Testis (tissue), 2 donors: ENCODE measurements at regions not wholly inside any gene's neighbourhood (a gene's known extent, or its start where the extent isn't known, plus 50 kb on each side); places are given as distances from the start of the nearest gene placed in this dataset.
"Not testable (repeated sequence)": the region's sequence is repeated elsewhere in the genome, so short reads cannot be mapped to it uniquely, and the experiment has no call there.

Source experiments
- DNase-seq: peaks from one replicate; pipeline ENCODE4 v3.0.0-alpha.2; 2019
- H3K27ac ChIP-seq, 2 donors: fragments of 200-600 bp; sonication (generic); one replicate each; pipeline ENCODE4 v1.5.1; 2019
- H3K27me3 ChIP-seq: fragments of 200-600 bp; sonication (generic); one replicate; pipeline ENCODE4 v1.5.1; 2019
- H3K36me3 ChIP-seq: fragments of 200-600 bp; sonication (generic); one replicate; pipeline ENCODE4 v1.5.1; 2017; ENCODE audit warnings: low read depth; ENCODE audit errors: missing control alignments
- H3K4me1 ChIP-seq: fragments of 200-600 bp; sonication (generic); one replicate; pipeline ENCODE4 v1.5.1; 2019
- H3K4me3 ChIP-seq, 2 donors: fragments of 200-600 bp; sonication (generic); one replicate each; pipeline ENCODE4 v1.5.1; 2017 to 2019
- H3K9me3 ChIP-seq: fragments of 200-600 bp; sonication (generic); one replicate; pipeline ENCODE4 v1.5.1; 2017
- POLR2A ChIP-seq: fragments of 450-650 bp; IDR thresholded peaks from one replicate; pipeline ENCODE4 v1.6.1; 2017; ENCODE audit warnings: antibody characterized with exemption, mild to moderate bottlenecking, moderate library complexity
- WGBS, 2 donors: methylation state at CpG; one replicate each; pipeline ENCODE4 v1.1.5; 2018; 5-methylcytosine and 5-hydroxymethylcytosine counted together
- intact Hi-C: fragments of 100-400 bp; cut with DNase I; formaldehyde crosslinking; loops from one replicate; pipeline ENCODE4 v1.15.1; 2023; ENCODE audit warnings: low total_unique reads
- TF ChIP-seq, protein P1 (sequence below), 3 experiments: fragments of 450-650 bp in 2 of 3; fragments of 200-600 bp in 1 of 3; sonication (generic) in 1 of 3; IDR thresholded peaks; one replicate each; pipeline ENCODE4 v1.5.1; 2016 to 2019; ENCODE audit warnings: antibody characterized with exemption in 3 of 3, mild to moderate bottlenecking in 2 of 3, moderate library complexity in 1 of 3

DNA sequence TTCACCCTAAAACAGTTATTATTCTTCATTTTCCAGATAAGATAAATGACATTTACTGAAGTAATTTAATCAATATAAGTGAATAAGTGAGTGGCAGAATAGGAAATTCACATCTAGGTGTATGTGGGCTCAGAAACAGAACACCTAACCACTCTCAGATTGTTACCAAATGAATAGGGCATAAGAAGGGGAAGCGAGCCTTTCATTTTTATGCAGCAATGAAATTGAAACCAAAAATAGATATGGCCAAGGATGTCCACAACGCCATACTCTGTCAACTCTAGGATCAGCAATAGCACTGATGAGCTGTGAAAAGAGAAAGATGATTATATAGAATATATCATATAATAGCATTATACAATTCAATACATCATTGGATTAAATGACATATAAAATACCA, 398.1 kb upstream of the API5 start:
- Histone ChIP-seq H3K27me3 (no peaks in the 10 kb centered on the region), H3K9me3 (no peaks in the 10 kb centered on the region), H3K36me3 (no peaks in the 10 kb centered on the region), H3K4me1 (no peaks in the 10 kb centered on the region), H3K27ac (no peak overlapping the region), H3K4me3 (no peak overlapping the region)
- intact Hi-C loops, result no loop called here
- TF ChIP-seq, protein P1, sequence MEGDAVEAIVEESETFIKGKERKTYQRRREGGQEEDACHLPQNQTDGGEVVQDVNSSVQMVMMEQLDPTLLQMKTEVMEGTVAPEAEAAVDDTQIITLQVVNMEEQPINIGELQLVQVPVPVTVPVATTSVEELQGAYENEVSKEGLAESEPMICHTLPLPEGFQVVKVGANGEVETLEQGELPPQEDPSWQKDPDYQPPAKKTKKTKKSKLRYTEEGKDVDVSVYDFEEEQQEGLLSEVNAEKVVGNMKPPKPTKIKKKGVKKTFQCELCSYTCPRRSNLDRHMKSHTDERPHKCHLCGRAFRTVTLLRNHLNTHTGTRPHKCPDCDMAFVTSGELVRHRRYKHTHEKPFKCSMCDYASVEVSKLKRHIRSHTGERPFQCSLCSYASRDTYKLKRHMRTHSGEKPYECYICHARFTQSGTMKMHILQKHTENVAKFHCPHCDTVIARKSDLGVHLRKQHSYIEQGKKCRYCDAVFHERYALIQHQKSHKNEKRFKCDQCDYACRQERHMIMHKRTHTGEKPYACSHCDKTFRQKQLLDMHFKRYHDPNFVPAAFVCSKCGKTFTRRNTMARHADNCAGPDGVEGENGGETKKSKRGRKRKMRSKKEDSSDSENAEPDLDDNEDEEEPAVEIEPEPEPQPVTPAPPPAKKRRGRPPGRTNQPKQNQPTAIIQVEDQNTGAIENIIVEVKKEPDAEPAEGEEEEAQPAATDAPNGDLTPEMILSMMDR (IDR thresholded peaks at IDR 0.05), result no peak
- no peak for TF ChIP-seq POLR2A
- WGBS, 2 donors, result 50 to 76% methylated on average over 2 of the region's 2 CpGs
- no peak for DNase-seq

DNA sequence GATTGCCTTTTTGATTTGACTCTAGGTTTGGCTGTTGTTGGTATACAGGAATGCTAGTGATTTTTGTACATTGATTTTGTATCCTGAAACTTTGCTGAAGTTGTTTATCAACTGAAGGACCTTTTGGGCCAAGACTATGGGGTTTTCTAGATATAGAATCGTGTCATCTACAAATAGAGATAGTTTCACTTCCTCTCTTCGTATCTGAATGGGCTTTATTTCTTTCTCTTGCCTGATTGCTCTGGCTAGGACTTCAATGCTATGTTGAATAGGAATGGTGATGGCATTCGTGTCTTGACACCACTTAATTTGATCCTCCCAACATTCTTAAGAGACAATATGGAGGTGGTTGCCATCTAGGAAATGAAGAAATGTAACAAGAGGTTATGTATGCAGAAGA, 388.1 kb upstream of the API5 start:
- no peaks in the 10 kb centered on the region for H3K36me3 ChIP-seq
- no peaks in the 10 kb centered on the region for H3K27me3 ChIP-seq
- H3K9me3 ChIP-seq, result no peaks in the 10 kb centered on the region
- DNase-seq, result no peak
- H3K27ac ChIP-seq, result no peak overlapping the region
- no peak for TF ChIP-seq POLR2A
- TF ChIP-seq, protein P1 (IDR thresholded peaks at IDR 0.05), result no peak
- WGBS, 2 donors, result 59 to 61% methylated on average over 3 of the region's 3 CpGs
- no peak overlapping the region for H3K4me3 ChIP-seq
- intact Hi-C loops, result no loop called here
- no peaks in the 10 kb centered on the region for H3K4me1 ChIP-seq

DNA sequence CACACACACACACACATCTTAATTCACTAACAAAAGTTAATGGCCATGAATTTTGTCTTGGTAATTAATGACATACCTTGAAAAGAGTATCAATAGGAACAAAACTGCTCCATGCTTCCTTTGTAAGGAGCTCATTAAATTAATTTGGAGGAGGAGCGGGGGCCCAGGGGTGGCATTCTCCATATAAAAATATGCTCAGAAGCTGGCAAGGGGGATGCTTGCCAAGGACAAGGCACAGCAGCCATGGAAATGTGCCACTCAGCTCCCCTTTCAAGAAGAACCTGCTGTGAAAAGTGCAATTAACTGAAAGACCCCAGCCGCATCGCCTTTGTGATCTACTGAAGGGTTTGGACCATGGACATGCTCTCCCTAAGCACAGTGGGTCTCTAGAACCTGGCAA, 385.9 kb upstream of the API5 start:
- H3K36me3 ChIP-seq, result no peaks in the 10 kb centered on the region
- no peaks in the 10 kb centered on the region for H3K4me1 ChIP-seq
- intact Hi-C loops, result no loop called here
- WGBS, 2 donors, result 48 to 78% methylated on average over 3 of the region's 3 CpGs
- no peaks in the 10 kb centered on the region for H3K9me3 ChIP-seq
- TF ChIP-seq, protein P1 (IDR thresholded peaks at IDR 0.05), result no peak
- no peak for TF ChIP-seq POLR2A
- H3K27ac ChIP-seq, result no peak overlapping the region
- H3K4me3 ChIP-seq, result no peak overlapping the region
- DNase-seq, result no peak
- H3K27me3 ChIP-seq, result no peaks in the 10 kb centered on the region

DNA sequence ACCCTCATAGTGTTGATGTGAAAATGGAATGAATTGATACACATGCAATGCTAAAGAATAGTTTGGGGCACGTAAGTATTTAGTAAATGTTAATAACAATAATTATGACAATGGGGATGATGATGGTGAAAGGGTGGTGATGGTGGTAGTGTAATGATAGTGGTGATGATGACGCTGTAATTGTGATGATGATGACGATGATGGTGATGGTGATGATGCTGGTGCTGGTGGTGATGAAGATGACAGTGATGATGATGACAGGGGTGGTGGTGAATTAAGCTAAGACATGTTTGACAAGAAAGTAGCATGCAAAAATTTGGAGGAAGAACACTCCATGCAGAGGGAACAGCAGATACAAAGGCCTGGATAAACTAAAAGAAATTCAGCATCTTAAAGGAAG, 364.4 kb upstream of the API5 start:
- no peak for DNase-seq
- H3K36me3 ChIP-seq, result no peaks in the 10 kb centered on the region
- no peaks in the 10 kb centered on the region for H3K9me3 ChIP-seq
- no peaks in the 10 kb centered on the region for H3K27me3 ChIP-seq
- intact Hi-C loops, result no loop called here
- 60 to 74% methylated on average over 3 of the region's 3 CpGs for WGBS, 2 donors
- no peak overlapping the region for H3K4me3 ChIP-seq
- no peaks in the 10 kb centered on the region for H3K4me1 ChIP-seq
- no peak overlapping the region for H3K27ac ChIP-seq
- TF ChIP-seq, protein P1 (IDR thresholded peaks at IDR 0.05), result no peak
- TF ChIP-seq POLR2A, result no peak

DNA sequence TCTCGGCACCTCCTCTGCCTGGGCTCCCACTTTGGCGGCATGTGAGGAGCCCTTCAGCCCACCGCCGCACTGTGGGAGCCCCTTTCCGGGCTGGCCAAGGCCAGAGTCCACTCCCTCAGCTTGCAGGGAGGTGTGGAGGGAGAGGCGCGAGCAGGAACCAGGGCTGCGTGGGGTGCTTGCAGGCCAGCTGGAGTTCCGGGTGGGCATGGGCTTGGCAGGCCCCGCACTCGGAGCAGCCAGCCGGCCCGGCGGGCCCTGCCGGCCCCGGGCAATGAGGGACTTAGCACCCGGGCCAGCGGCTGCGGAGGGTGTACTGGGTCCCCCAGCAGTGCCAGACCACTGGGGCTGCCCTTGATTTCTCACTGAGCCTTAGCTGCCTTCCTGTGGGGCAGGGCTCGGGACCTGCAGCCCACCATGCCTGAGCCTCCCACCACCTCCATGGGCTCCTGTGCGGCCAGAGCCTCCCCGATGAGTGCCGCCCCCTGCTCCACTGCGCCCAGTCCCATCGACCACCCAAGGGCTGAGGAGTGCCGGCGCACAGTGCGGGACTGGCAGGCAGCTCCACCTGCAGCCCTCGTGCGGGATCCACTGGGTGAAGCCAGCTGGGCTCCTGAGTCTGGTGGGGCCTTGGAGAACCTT, 361.9 kb upstream of the API5 start:
- H3K27ac ChIP-seq, intact Hi-C loops, H3K9me3 ChIP-seq, H3K36me3 ChIP-seq, DNase-seq, H3K27me3 ChIP-seq, H3K4me3 ChIP-seq, H3K4me1 ChIP-seq: not testable (repeated sequence)
- 88 to 92% methylated on average over 12 to 24 of the region's 30 CpGs for WGBS, 2 donors
